ENCODE measurements at regions not wholly inside any gene's neighbourhood (a gene's known extent, or its start where the extent isn't known, plus 50 kb on each side); places are given as distances from the start of the nearest gene placed in this dataset.

DNA sequence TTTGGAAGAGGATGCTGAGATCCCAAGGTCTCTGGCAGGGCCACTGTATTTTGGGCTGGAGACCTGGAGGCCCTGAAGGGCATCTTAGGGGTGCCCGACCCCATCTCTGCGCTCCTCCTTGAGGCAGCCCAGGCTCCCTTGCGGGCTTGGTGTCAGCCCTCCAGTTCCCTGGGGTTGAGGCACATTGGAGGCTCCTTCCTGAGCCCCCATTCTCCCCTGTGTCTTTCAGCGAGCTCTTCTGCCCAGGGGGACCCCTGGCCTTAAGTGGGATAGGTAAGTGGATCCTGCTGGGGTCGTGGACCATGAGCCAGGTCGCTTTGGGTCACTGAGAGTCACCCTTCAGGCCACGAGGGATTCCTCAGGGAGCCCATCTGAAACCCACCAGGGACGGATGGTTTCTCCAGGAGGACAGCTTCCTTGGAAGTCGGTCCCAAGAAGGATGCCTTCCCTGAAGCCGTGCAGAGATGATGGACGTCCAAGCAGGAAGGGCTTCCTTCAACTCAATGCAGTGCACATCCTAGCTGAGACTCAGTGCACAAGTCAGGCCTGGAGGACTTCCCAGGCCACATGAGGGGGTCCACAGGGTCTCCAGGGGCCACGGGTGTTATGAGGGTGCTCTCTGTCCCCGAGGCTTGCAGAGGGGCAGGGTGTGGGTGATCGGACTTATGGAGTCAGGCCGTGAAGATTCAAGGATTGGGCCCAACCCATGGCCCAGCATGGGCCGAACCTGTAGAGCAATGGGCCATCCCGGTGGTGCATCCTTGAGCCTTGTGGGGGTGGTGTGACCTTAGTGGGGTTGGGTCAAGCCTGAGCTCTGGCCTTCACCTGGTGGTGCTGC, 224.3 kb downstream of the SNRPN start:
- Mint-ChIP-seq H3K9me3 (ENCODE audit: unreplicated experiment) (peaks cover 26% of the 10 kb centered on the region), H3K4me3 (ENCODE audit: unreplicated experiment) (no peak overlapping the region), H3K36me3 (ENCODE audit: low read depth, unreplicated experiment) (peaks cover under 1% of the 10 kb centered on the region), H3K27me3 (ENCODE audit: low read depth, unreplicated experiment) (no peaks in the 10 kb centered on the region), H3K4me1 (ENCODE audit: low read depth, unreplicated experiment) (no peaks in the 10 kb centered on the region), H3K27ac (ENCODE audit: unreplicated experiment) (no peak overlapping the region)
- no peak overlapping the region for H3K27ac ChIP-seq (ENCODE audit: low read depth, low read length)
- H3K36me3 ChIP-seq (ENCODE audit: insufficient read depth, low read length) = no peaks in the 10 kb centered on the region
- H2AFZ ChIP-seq (ENCODE audit: low read depth, low read length) = no peak overlapping the region
- H3K9ac ChIP-seq (ENCODE audit: low read length) = no peak overlapping the region
- H4K20me1 ChIP-seq (ENCODE audit: insufficient read depth, low read length) = no peaks in the 10 kb centered on the region
- no peaks in the 10 kb centered on the region for H3K4me1 ChIP-seq (ENCODE audit: insufficient read depth, low read length)
- peaks cover 20% of the 10 kb centered on the region for H3K9me3 ChIP-seq (ENCODE audit: insufficient read depth, low read depth, low read length)
- no peak for DNase-seq (ENCODE audit: low read depth)
- TF ChIP-seq, protein P1, sequence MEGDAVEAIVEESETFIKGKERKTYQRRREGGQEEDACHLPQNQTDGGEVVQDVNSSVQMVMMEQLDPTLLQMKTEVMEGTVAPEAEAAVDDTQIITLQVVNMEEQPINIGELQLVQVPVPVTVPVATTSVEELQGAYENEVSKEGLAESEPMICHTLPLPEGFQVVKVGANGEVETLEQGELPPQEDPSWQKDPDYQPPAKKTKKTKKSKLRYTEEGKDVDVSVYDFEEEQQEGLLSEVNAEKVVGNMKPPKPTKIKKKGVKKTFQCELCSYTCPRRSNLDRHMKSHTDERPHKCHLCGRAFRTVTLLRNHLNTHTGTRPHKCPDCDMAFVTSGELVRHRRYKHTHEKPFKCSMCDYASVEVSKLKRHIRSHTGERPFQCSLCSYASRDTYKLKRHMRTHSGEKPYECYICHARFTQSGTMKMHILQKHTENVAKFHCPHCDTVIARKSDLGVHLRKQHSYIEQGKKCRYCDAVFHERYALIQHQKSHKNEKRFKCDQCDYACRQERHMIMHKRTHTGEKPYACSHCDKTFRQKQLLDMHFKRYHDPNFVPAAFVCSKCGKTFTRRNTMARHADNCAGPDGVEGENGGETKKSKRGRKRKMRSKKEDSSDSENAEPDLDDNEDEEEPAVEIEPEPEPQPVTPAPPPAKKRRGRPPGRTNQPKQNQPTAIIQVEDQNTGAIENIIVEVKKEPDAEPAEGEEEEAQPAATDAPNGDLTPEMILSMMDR (IDR thresholded peaks at IDR 0.05; ENCODE audit: insufficient read depth, low read depth, low read length) = no peak
- TF ChIP-seq EZH2 (IDR thresholded peaks at IDR 0.05; ENCODE audit: insufficient read depth, low read length) = no peak
- no peaks in the 10 kb centered on the region for H3K27me3 ChIP-seq (ENCODE audit: insufficient read depth, low read length)
- FAIRE-seq = no peak
- no peak overlapping the region for H3K4me2 ChIP-seq (ENCODE audit: low read length)
- no peaks in the 10 kb centered on the region for H3K79me2 ChIP-seq (ENCODE audit: insufficient read depth, low read length)
- H3K4me3 ChIP-seq (ENCODE audit: insufficient read depth, low read depth, low read length) = no peak overlapping the region

DNA sequence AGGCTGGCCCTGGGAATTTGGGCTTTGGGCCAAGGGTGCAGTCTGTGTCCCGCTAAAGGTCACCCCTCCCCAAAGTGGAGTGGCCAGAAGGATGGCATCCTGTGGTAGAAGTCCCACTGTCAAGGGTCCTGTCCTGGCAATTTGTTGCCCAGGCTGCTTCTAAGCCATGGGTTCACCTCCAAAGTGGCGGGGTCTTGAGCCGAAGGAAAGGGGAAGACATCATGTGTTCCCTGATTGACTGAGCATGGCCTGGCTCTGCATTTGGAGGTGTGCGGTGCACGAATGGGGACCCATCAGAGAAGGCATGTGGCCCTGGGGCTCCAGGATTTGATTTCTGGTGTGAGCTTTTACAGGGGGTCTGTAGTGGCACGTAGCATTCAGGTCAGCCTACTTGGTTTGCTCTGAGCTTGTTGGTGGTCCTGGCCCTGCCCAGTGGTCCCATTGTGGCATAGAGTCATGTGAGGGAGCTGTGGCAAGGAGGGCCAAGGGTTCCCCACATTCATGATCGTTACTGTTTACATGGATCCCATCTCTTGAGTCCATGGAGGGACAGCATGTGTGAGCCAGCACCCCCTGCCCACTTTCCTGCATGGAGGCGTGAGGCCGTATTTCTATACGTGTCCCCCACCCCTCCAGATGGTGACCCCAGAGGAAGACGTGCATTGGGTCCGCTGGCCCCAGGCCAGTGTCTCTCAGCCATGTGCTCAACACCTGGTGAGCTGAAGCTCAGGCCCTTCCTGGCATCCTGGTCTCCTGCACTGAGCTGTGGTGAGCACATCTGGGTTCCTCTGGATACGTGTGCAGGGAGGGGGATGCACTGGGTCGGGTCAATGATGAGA, 225.1 kb downstream of the SNRPN start:
- Mint-ChIP-seq H3K27me3 (ENCODE audit: low read depth, unreplicated experiment) (no peaks in the 10 kb centered on the region), H3K36me3 (ENCODE audit: low read depth, unreplicated experiment) (no peaks in the 10 kb centered on the region), H3K27ac (ENCODE audit: unreplicated experiment) (no peak overlapping the region), H3K4me3 (ENCODE audit: unreplicated experiment) (no peak overlapping the region), H3K4me1 (ENCODE audit: low read depth, unreplicated experiment) (no peaks in the 10 kb centered on the region), H3K9me3 (ENCODE audit: unreplicated experiment) (peaks cover 19% of the 10 kb centered on the region)
- H2AFZ ChIP-seq (ENCODE audit: low read depth, low read length) = no peak overlapping the region
- H3K27me3 ChIP-seq (ENCODE audit: insufficient read depth, low read length) = no peaks in the 10 kb centered on the region
- no peak for TF ChIP-seq EZH2 (IDR thresholded peaks at IDR 0.05; ENCODE audit: insufficient read depth, low read length)
- TF ChIP-seq, protein P1 (IDR thresholded peaks at IDR 0.05; ENCODE audit: insufficient read depth, low read depth, low read length) = no peak
- FAIRE-seq (no peak), DNase-seq (ENCODE audit: low read depth) (no peak)
- no peaks in the 10 kb centered on the region for H3K36me3 ChIP-seq (ENCODE audit: insufficient read depth, low read length)
- H3K4me2 ChIP-seq (ENCODE audit: low read length) = no peak overlapping the region
- H3K4me1 ChIP-seq (ENCODE audit: insufficient read depth, low read length) = no peaks in the 10 kb centered on the region
- no peaks in the 10 kb centered on the region for H3K79me2 ChIP-seq (ENCODE audit: insufficient read depth, low read length)
- H3K4me3 ChIP-seq (ENCODE audit: insufficient read depth, low read depth, low read length) = no peak overlapping the region
- H3K9ac ChIP-seq (ENCODE audit: low read length) = no peak overlapping the region
- no peaks in the 10 kb centered on the region for H4K20me1 ChIP-seq (ENCODE audit: insufficient read depth, low read length)
- H3K27ac ChIP-seq (ENCODE audit: low read depth, low read length) = no peak overlapping the region
- peaks cover 16% of the 10 kb centered on the region for H3K9me3 ChIP-seq (ENCODE audit: insufficient read depth, low read depth, low read length)

Data from astrocyte (in vitro differentiated cells and primary cell).